GM18907 (cell line): ENCODE measurements at regions not wholly inside any gene's neighbourhood (a gene's known extent, or its start where the extent isn't known, plus 50 kb on each side); places are given as distances from the start of the nearest gene placed in this dataset.

ENCODE experiments used
- ATAC-seq: cut with Tn5 transposase; IDR thresholded peaks from one replicate; pipeline ENCODE4 v1.9.1; 2021; ENCODE audit warnings: mild to moderate bottlenecking, moderate library complexity; ENCODE audit not compliant: unreplicated experiment

- no peak for ATAC-seq
These were observed 299.1 kb upstream of the ADAMTS5 start for GRCh38 chr21:27265949-27266348.

- no peak for ATAC-seq
These were observed 298.6 kb upstream of the ADAMTS5 start for GRCh38 chr21:27265492-27265891.

- ATAC-seq: no peak
These were observed 294.8 kb upstream of the ADAMTS5 start for GRCh38 chr21:27261676-27262075.

GRCh38 chr21:27260728-27261127 is 293.8 kb upstream of the ADAMTS5 start:
- ATAC-seq: no peak

- ATAC-seq: no peak
These were observed 292.0 kb upstream of the ADAMTS5 start for GRCh38 chr21:27258742-27259448.

GRCh38 chr21:27257908-27258556 is 291.1 kb upstream of the ADAMTS5 start:
- ATAC-seq: no peak

GRCh38 chr21:27257226-27257625 is 290.3 kb upstream of the ADAMTS5 start:
- ATAC-seq: no peak

- ATAC-seq: no peak
These were observed 284.9 kb upstream of the ADAMTS5 start for GRCh38 chr21:27251752-27252151.

- ATAC-seq: no peak
These were observed 283.5 kb upstream of the ADAMTS5 start for GRCh38 chr21:27250366-27250765.

- no peak for ATAC-seq
These were observed 281.9 kb upstream of the ADAMTS5 start for GRCh38 chr21:27248814-27249213.

- ATAC-seq: no peak
These were observed 279.9 kb upstream of the ADAMTS5 start for GRCh38 chr21:27246741-27247140.

GRCh38 chr21:27244776-27245175 is 277.9 kb upstream of the ADAMTS5 start:
- ATAC-seq: no peak

GRCh38 chr21:27244352-27244751 is 277.5 kb upstream of the ADAMTS5 start:
- ATAC-seq: no peak

GRCh38 chr21:27240839-27241238 is 274.0 kb upstream of the ADAMTS5 start:
- ATAC-seq: no peak

- ATAC-seq: no peak
These were observed 266.7 kb upstream of the ADAMTS5 start for GRCh38 chr21:27233514-27234115.

GRCh38 chr21:27225940-27226339 is 259.1 kb upstream of the ADAMTS5 start:
- no peak for ATAC-seq

- ATAC-seq: no peak
These were observed 258.3 kb upstream of the ADAMTS5 start for GRCh38 chr21:27225151-27225550.

GRCh38 chr21:27224169-27224568 is 257.3 kb upstream of the ADAMTS5 start:
- ATAC-seq: no peak

GRCh38 chr21:27221077-27221476 is 254.2 kb upstream of the ADAMTS5 start:
- ATAC-seq: no peak

GRCh38 chr21:27220416-27220815 is 253.5 kb upstream of the ADAMTS5 start:
- no peak for ATAC-seq

GRCh38 chr21:27219068-27219467 is 252.2 kb upstream of the ADAMTS5 start:
- ATAC-seq: no peak

GRCh38 chr21:27213303-27213702 is 246.4 kb upstream of the ADAMTS5 start:
- ATAC-seq: no peak
